ENCODE measurements at regions not wholly inside any gene's neighbourhood (a gene's known extent, or its start where the extent isn't known, plus 50 kb on each side); places are given as distances from the start of the nearest gene placed in this dataset.

- Histone ChIP-seq H3K9ac (no peak overlapping the region), H3K36me3 (replicated peaks in 1 of 2; ENCODE audit: control insufficient read depth in 1 of 2, insufficient read depth in 2 of 2, low read length in 1 of 2) (no peaks in the 10 kb centered on the region), H3K79me2 (ENCODE audit: insufficient read depth) (no peaks in the 10 kb centered on the region), H3K4me1 (ENCODE audit: control insufficient read depth in 1 of 2, insufficient read depth in 2 of 2, low read depth in 1 of 2, low read length in 1 of 2) (no peaks in the 10 kb centered on the region), H3K27ac (ENCODE audit: low read depth in 2 of 2, low read length in 1 of 2) (no peak overlapping the region), H4K20me1 (ENCODE audit: insufficient read depth) (no peaks in the 10 kb centered on the region), H3F3A (replicated peaks; ENCODE audit: insufficient read depth) (no peaks in the 10 kb centered on the region), H3K27me3 (ENCODE audit: insufficient read depth) (no peaks in the 10 kb centered on the region), H3K4me2 (no peak overlapping the region), H2AFZ (ENCODE audit: low read depth) (no peak overlapping the region), H3K4me3 (ENCODE audit: low read depth in 2 of 2, low read length in 1 of 2) (no peak overlapping the region), H3K9me2 (no peaks in the 10 kb centered on the region), H3K9me3 (no peaks in the 10 kb centered on the region)
- TF ChIP-seq TCF12 (IDR thresholded peaks at IDR 0.05) (no peak), MAX (IDR thresholded peaks at IDR 0.05; ENCODE audit: low read depth) (no peak), RAD21 (IDR thresholded peaks at IDR 0.05; ENCODE audit: low read length) (no peak), YY1 (IDR thresholded peaks at IDR 0.05; ENCODE audit: low read depth) (no peak), ZBTB33 (IDR thresholded peaks at IDR 0.05; ENCODE audit: borderline replicate concordance, low read depth) (no peak), TEAD4 (IDR thresholded peaks at IDR 0.05; ENCODE audit: borderline replicate concordance, insufficient read depth) (no peak), NRF1 (IDR thresholded peaks at IDR 0.05; ENCODE audit: low read depth, low read length) (no peak), SIN3A (IDR thresholded peaks at IDR 0.05; ENCODE audit: borderline replicate concordance, low read depth, low read length) (no peak), REST (IDR thresholded peaks at IDR 0.05; ENCODE audit: low read depth, low read length) (no peak), RFX5 (IDR thresholded peaks at IDR 0.05; ENCODE audit: low read length) (no peak), EP300 (IDR thresholded peaks at IDR 0.05; ENCODE audit: borderline replicate concordance in 1 of 2, low read depth in 1 of 2, low read length in 1 of 2) (no peak), JUND (IDR thresholded peaks at IDR 0.05) (no peak), FOXJ3 (CRISPR knock-in tag; IDR thresholded peaks at IDR 0.05) (no peak), MEF2A (IDR thresholded peaks at IDR 0.05; ENCODE audit: borderline replicate concordance, low read depth) (no peak), FOXM1 (IDR thresholded peaks at IDR 0.05; ENCODE audit: low read depth) (no peak)
- DNase-seq: no peak
- WGBS (ENCODE audit: low lambda C conversion rate): 28% methylated on average over 3 of the region's 3 CpGs
- ChIA-PET CTCF (no interaction called here), POLR2A (no interaction called here)
Measured at GRCh38 chr2:139438478-139438877, 658.3 kb upstream of the NXPH2 start.

All from SK-N-SH (cell line).